ENCODE measurements at regions not wholly inside any gene's neighbourhood (a gene's known extent, or its start where the extent isn't known, plus 50 kb on each side); places are given as distances from the start of the nearest gene placed in this dataset.

DNA sequence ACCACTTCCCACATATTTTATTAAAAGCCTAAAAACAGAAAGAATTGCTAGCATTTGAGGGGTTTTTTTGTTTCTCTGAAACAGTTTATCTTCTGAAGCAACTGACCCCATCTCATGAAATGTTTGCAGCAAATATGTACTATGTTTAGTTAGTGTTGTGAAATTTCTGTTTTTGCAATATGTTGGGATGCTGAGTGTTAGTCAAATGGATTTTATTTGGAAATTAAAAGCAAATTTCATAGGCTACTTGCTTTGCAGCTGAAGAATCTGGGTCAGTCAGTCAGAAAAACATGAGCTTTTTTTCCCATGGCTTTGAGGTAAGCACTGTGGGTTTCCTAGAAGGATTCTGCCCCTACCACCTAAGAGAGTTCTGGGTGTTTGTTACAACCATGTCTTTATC lies 184.9 kb upstream of the DKK2 start:
- TF ChIP-seq, protein P1, sequence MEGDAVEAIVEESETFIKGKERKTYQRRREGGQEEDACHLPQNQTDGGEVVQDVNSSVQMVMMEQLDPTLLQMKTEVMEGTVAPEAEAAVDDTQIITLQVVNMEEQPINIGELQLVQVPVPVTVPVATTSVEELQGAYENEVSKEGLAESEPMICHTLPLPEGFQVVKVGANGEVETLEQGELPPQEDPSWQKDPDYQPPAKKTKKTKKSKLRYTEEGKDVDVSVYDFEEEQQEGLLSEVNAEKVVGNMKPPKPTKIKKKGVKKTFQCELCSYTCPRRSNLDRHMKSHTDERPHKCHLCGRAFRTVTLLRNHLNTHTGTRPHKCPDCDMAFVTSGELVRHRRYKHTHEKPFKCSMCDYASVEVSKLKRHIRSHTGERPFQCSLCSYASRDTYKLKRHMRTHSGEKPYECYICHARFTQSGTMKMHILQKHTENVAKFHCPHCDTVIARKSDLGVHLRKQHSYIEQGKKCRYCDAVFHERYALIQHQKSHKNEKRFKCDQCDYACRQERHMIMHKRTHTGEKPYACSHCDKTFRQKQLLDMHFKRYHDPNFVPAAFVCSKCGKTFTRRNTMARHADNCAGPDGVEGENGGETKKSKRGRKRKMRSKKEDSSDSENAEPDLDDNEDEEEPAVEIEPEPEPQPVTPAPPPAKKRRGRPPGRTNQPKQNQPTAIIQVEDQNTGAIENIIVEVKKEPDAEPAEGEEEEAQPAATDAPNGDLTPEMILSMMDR (IDR thresholded peaks at IDR 0.05): no peak
- Histone ChIP-seq H3K27ac (no peak overlapping the region), H3K4me3 (ENCODE audit: low read depth, low read length) (no peak overlapping the region), H3K9me3 (ENCODE audit: control insufficient read depth, low read length) (no peaks in the 10 kb centered on the region), H3K27me3 (ENCODE audit: control insufficient read depth, insufficient read depth, low read length) (no peaks in the 10 kb centered on the region), H3K9ac (no peak overlapping the region), H3K36me3 (ENCODE audit: control insufficient read depth, insufficient read depth, low read length) (no peaks in the 10 kb centered on the region), H3K79me2 (no peaks in the 10 kb centered on the region), H2AFZ (no peak overlapping the region), H3K4me2 (ENCODE audit: low read length) (no peak overlapping the region), H3K4me1 (no peaks in the 10 kb centered on the region)

DNA sequence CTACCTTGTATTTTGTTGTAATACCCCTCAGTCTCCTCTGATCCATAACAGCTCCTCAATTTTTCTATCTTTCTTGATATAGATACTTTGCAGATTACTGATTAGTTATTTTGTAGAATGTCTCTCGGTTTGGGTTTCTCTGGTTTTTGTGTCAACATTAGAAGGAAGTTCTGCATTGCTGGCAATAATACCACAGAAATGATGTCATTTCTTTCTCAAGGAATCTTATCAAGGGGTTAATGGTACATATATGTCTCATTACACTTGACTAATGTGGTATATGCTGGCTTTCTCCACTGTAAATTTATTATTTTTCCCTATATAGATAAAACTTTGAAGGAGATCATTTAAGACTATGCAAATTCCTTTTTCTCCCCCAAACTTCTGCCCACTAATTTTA lies 183.6 kb upstream of the DKK2 start:
- Histone ChIP-seq H3K36me3 (ENCODE audit: control insufficient read depth, insufficient read depth, low read length) (no peaks in the 10 kb centered on the region), H3K9me3 (ENCODE audit: control insufficient read depth, low read length) (no peaks in the 10 kb centered on the region), H3K27ac (no peak overlapping the region), H3K79me2 (no peaks in the 10 kb centered on the region), H3K4me3 (ENCODE audit: low read depth, low read length) (no peak overlapping the region), H3K27me3 (ENCODE audit: control insufficient read depth, insufficient read depth, low read length) (no peaks in the 10 kb centered on the region), H3K4me1 (no peaks in the 10 kb centered on the region), H3K9ac (no peak overlapping the region), H3K4me2 (ENCODE audit: low read length) (no peak overlapping the region), H2AFZ (no peak overlapping the region)
- TF ChIP-seq, protein P1 (IDR thresholded peaks at IDR 0.05): no peak

DNA sequence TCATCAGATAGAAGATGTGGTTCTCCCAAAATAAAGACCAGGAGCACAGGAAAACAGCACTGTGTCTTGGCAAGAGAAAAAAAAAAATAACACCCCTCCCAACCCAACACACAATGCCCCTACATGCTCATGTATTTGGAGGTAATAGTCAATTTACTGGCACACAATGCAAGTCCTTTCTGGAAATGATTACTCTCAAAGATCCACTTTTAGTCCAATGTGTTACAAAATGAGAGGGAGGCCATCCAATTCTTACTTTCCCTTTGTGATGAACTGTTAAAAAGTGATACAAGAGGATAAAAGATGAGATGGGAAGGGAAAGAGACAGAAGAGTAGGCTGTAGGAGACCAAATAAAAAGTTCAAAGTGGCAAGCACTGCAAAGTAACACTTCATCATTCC lies 180.3 kb upstream of the DKK2 start:
- Histone ChIP-seq H3K36me3 (ENCODE audit: control insufficient read depth, insufficient read depth, low read length) (no peaks in the 10 kb centered on the region), H3K9me3 (ENCODE audit: control insufficient read depth, low read length) (no peaks in the 10 kb centered on the region), H3K79me2 (no peaks in the 10 kb centered on the region), H3K4me2 (ENCODE audit: low read length) (no peak overlapping the region), H2AFZ (no peak overlapping the region), H3K4me1 (no peaks in the 10 kb centered on the region), H3K9ac (no peak overlapping the region), H3K27me3 (ENCODE audit: control insufficient read depth, insufficient read depth, low read length) (no peaks in the 10 kb centered on the region), H3K27ac (no peak overlapping the region), H3K4me3 (ENCODE audit: low read depth, low read length) (no peak overlapping the region)
- TF ChIP-seq, protein P1 (IDR thresholded peaks at IDR 0.05): no peak

DNA sequence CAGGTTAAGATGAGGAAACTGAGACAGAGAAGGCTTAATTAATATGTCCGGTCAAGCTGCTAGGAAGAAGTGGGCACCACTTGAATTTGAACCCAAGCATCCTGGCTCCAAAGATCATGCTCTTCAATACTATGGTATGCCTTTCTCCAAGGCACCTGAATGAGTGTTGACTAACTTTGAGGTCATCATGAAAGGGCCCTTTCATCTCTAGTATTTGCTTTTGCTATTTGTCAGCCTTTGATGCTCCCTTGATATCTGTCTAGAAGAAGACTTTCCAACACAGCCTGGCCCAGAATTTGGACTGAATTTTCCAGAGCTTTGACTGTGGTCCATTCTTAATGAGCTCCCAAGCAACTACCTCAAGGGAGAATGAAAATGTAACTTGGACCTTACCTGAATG lies 179.1 kb upstream of the DKK2 start:
- H3K4me2 ChIP-seq (ENCODE audit: low read length): no peak overlapping the region
- no peak overlapping the region for H3K9ac ChIP-seq
- H3K27ac ChIP-seq: no peak overlapping the region
- TF ChIP-seq, protein P1 (IDR thresholded peaks at IDR 0.05): no peak
- no peaks in the 10 kb centered on the region for H3K79me2 ChIP-seq
- H2AFZ ChIP-seq: no peak overlapping the region
- H3K36me3 ChIP-seq (ENCODE audit: control insufficient read depth, insufficient read depth, low read length): no peaks in the 10 kb centered on the region
- H3K4me1 ChIP-seq: no peaks in the 10 kb centered on the region
- H3K4me3 ChIP-seq (ENCODE audit: low read depth, low read length): no peak overlapping the region
- H3K9me3 ChIP-seq (ENCODE audit: control insufficient read depth, low read length): no peaks in the 10 kb centered on the region
- H3K27me3 ChIP-seq (ENCODE audit: control insufficient read depth, insufficient read depth, low read length): no peaks in the 10 kb centered on the region

DNA sequence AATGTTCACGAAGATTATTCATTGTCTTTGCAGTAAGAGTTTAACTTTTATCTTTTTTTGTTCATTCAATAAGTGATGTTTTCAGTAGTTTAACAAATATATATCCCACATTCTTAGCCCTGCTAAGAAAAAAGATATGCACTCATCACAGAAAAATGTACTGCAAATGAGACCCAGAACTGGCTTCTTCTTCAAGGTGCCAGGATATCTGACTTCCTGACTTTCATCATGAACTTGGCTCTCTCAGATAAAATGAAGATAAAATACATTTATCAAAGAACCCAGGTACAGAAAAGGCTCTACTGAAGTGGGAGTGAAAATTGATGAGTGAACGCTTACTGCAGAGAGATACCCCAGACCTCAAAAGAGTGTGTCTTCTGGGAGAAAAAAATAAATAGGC lies 177.8 kb upstream of the DKK2 start:
- no peak overlapping the region for H2AFZ ChIP-seq
- H3K4me1 ChIP-seq: no peaks in the 10 kb centered on the region
- no peaks in the 10 kb centered on the region for H3K9me3 ChIP-seq (ENCODE audit: control insufficient read depth, low read length)
- no peaks in the 10 kb centered on the region for H3K36me3 ChIP-seq (ENCODE audit: control insufficient read depth, insufficient read depth, low read length)
- H3K79me2 ChIP-seq: no peaks in the 10 kb centered on the region
- TF ChIP-seq, protein P1 (IDR thresholded peaks at IDR 0.05): no peak
- no peak overlapping the region for H3K9ac ChIP-seq
- H3K27ac ChIP-seq: no peak overlapping the region
- H3K27me3 ChIP-seq (ENCODE audit: control insufficient read depth, insufficient read depth, low read length): no peaks in the 10 kb centered on the region
- H3K4me3 ChIP-seq (ENCODE audit: low read depth, low read length): no peak overlapping the region
- H3K4me2 ChIP-seq (ENCODE audit: low read length): no peak overlapping the region

Measured in parathyroid adenoma (tissue), 2 donors.